Tibial nerve (tissue), 4 donors: ENCODE measurements at regions not wholly inside any gene's neighbourhood (a gene's known extent, or its start where the extent isn't known, plus 50 kb on each side); places are given as distances from the start of the nearest gene placed in this dataset.

Experiments used
- DNase-seq, 2 donors: peaks; one replicate each; pipeline ENCODE4 v3.0.0-alpha.2; 2019; ENCODE audit warnings: low spot score in 2 of 2
- H3K27ac ChIP-seq, 4 donors: fragments of 200-600 bp; sonication (generic) in 3 of 4; one replicate each; pipeline ENCODE4 v1.5.1; 2017 to 2019; ENCODE audit warnings: mild to moderate bottlenecking in 1 of 4
- H3K27me3 ChIP-seq, 2 donors: fragments of 200-600 bp; sonication (generic) in 1 of 2; one replicate each; pipeline versions ENCODE4 v1.5.1 to v1.6.0; 2017 to 2019
- H3K36me3 ChIP-seq, 3 donors: fragments of 200-600 bp; sonication (generic); one replicate each; pipeline ENCODE4 v1.5.1; 2018 to 2019
- H3K4me1 ChIP-seq, 4 donors: fragments of 200-600 bp; sonication (generic) in 3 of 4; one replicate each; pipeline ENCODE4 v1.5.1; 2017 to 2019
- H3K4me3 ChIP-seq, 4 donors: fragments of 200-600 bp; sonication (generic) in 3 of 4; one replicate each; pipeline ENCODE4 v1.5.1; 2017 to 2019; ENCODE audit warnings: mild to moderate bottlenecking in 1 of 4, moderate library complexity in 1 of 4
- H3K9me3 ChIP-seq, 4 donors: fragments of 200-600 bp; sonication (generic) in 3 of 4; one replicate each; pipeline ENCODE4 v1.5.1; 2017 to 2019
- CTCF ChIP-seq, 5 experiments: fragments of 200-600 bp in 3 of 5; fragments of 450-650 bp in 2 of 5; sonication (generic) in 3 of 5; IDR thresholded peaks; one replicate each; pipeline ENCODE4 v1.5.1; 2016 to 2019; ENCODE audit warnings: antibody characterized with exemption in 5 of 5, mild to moderate bottlenecking in 3 of 5, moderate library complexity in 2 of 5
- EP300 ChIP-seq, 2 donors: sonication (generic); formaldehyde crosslinking; IDR thresholded peaks; one replicate each; pipeline ENCODE4 v1.6.1; 2017; ENCODE audit warnings: antibody characterized with exemption in 2 of 2, mild to moderate bottlenecking in 1 of 2
- POLR2A ChIP-seq, 2 donors: fragments of 450-650 bp; IDR thresholded peaks; one replicate each; pipeline ENCODE4 v1.6.1; 2017; ENCODE audit warnings: antibody characterized with exemption in 2 of 2, mild to moderate bottlenecking in 2 of 2, moderate library complexity in 2 of 2
- WGBS, 2 donors: methylation state at CpG; one replicate each; pipeline ENCODE4 v1.1.5; 2018; 5-methylcytosine and 5-hydroxymethylcytosine counted together

GRCh38 chr4:182015014-182015413, 228.2 kb upstream of the TENM3 start:
- Histone ChIP-seq H3K4me1 (no peaks in the 10 kb centered on the region), H3K9me3 (no peaks in the 10 kb centered on the region), H3K4me3 (no peak overlapping the region), H3K27ac (no peak overlapping the region), H3K36me3 (no peaks in the 10 kb centered on the region), H3K27me3 (no peaks in the 10 kb centered on the region)
- WGBS, 2 donors, result 91 to 92% methylated on average over 11 of the region's 11 CpGs
- no peak for DNase-seq
- TF ChIP-seq CTCF (IDR thresholded peaks at IDR 0.05), result no peak
- no peak for TF ChIP-seq EP300 (IDR thresholded peaks at IDR 0.05)
- TF ChIP-seq POLR2A (IDR thresholded peaks at IDR 0.05), result no peak

- WGBS, 2 donors, result 75 to 81% methylated on average over 6 of the region's 6 CpGs
- H3K4me3 ChIP-seq, result no peak overlapping the region
Observed at GRCh38 chr4:182015893-182016292, 227.3 kb upstream of the TENM3 start.

DNA sequence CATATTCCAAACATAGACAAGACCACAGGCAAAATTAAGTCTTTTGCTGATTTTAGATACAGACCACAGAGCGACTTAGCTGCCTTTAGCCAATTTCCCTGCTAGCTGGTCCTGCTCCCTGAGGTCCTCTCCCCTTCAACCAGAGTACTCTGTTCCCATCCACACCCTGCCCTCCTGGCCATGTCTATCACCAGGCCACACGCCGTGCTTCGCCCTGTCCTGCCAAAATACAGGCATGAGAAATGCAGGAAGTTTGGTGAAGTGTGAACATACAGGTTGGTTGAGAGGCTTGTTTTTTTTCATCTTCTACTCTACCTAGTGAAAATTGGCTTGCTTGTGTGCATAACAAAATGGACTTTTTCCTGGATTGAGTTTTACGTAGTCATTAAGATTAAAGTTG, 226.2 kb upstream of the TENM3 start:
- 92 to 93% methylated on average over 5 of the region's 5 CpGs for WGBS, 2 donors
- no peak for DNase-seq
- no peaks in the 10 kb centered on the region for H3K27me3 ChIP-seq
- TF ChIP-seq CTCF (IDR thresholded peaks at IDR 0.05), result no peak
- TF ChIP-seq EP300 (IDR thresholded peaks at IDR 0.05), result no peak
- TF ChIP-seq POLR2A (IDR thresholded peaks at IDR 0.05), result no peak
- no peak overlapping the region for H3K27ac ChIP-seq
- H3K4me3 ChIP-seq, result no peak overlapping the region
- H3K9me3 ChIP-seq, result no peaks in the 10 kb centered on the region
- no peaks in the 10 kb centered on the region for H3K36me3 ChIP-seq
- no peaks in the 10 kb centered on the region for H3K4me1 ChIP-seq

More at GRCh38 chr4:182015893-182016292, 227.3 kb upstream of the TENM3 start:
- H3K27ac ChIP-seq, result no peak overlapping the region
- H3K4me1 ChIP-seq, result no peaks in the 10 kb centered on the region
- H3K9me3 ChIP-seq, result no peaks in the 10 kb centered on the region
- no peak for DNase-seq
- H3K36me3 ChIP-seq, result no peaks in the 10 kb centered on the region
- TF ChIP-seq EP300 (IDR thresholded peaks at IDR 0.05) (no peak), POLR2A (IDR thresholded peaks at IDR 0.05) (no peak), CTCF (IDR thresholded peaks at IDR 0.05) (no peak)
- no peaks in the 10 kb centered on the region for H3K27me3 ChIP-seq

GRCh38 chr4:182018691-182019090, 224.5 kb upstream of the TENM3 start:
- Histone ChIP-seq H3K4me3 (no peak overlapping the region), H3K36me3 (no peaks in the 10 kb centered on the region), H3K9me3 (no peaks in the 10 kb centered on the region), H3K27ac (no peak overlapping the region), H3K27me3 (no peaks in the 10 kb centered on the region), H3K4me1 (no peaks in the 10 kb centered on the region)
- DNase-seq, result no peak
- 83 to 94% methylated on average over 2 of the region's 2 CpGs for WGBS, 2 donors
- TF ChIP-seq CTCF (IDR thresholded peaks at IDR 0.05), result no peak
- no peak for TF ChIP-seq EP300 (IDR thresholded peaks at IDR 0.05)
- TF ChIP-seq POLR2A (IDR thresholded peaks at IDR 0.05), result no peak

- Histone ChIP-seq H3K4me3 (no peak overlapping the region), H3K36me3 (no peaks in the 10 kb centered on the region), H3K27ac (no peak overlapping the region), H3K4me1 (no peaks in the 10 kb centered on the region), H3K27me3 (no peaks in the 10 kb centered on the region), H3K9me3 (no peaks in the 10 kb centered on the region)
- 80 to 81% methylated on average over 5 of the region's 5 CpGs for WGBS, 2 donors
- TF ChIP-seq CTCF (IDR thresholded peaks at IDR 0.05), result no peak
- TF ChIP-seq EP300 (IDR thresholded peaks at IDR 0.05), result no peak
- TF ChIP-seq POLR2A (IDR thresholded peaks at IDR 0.05), result no peak
- no peak for DNase-seq
Observed at GRCh38 chr4:182019148-182019652, 224.0 kb upstream of the TENM3 start.
